GM23248 (cell line): ENCODE measurements at regions not wholly inside any gene's neighbourhood (a gene's known extent, or its start where the extent isn't known, plus 50 kb on each side); places are given as distances from the start of the nearest gene placed in this dataset.
"Not testable (repeated sequence)": the region's sequence is repeated elsewhere in the genome, so short reads cannot be mapped to it uniquely, and the experiment has no call there.

Source experiments
- DNase-seq: peaks from one replicate; pipeline ENCODE4 v3.0.0-alpha.2; 2015
- H2AFZ ChIP-seq: fragments of 200-600 bp; sonication (generic); 2 replicates; pipeline ENCODE4 v1.6.1; 2016; ENCODE audit warnings: antibody characterized with exemption
- H3F3A ChIP-seq: fragments of 200-600 bp; sonication (generic); 2 replicates; pipeline ENCODE4 v1.6.1; 2016; ENCODE audit warnings: mild to moderate bottlenecking, antibody characterized with exemption, mixed run types; ENCODE audit not compliant: insufficient read depth
- H3K27ac ChIP-seq: fragments of 200-600 bp; sonication (generic); 2 replicates; pipeline ENCODE4 v1.5.1; 2016; ENCODE audit warnings: mild to moderate bottlenecking
- H3K27me3 ChIP-seq: fragments of 200-600 bp; sonication (generic); replicated peaks from 2 replicates; pipeline ENCODE4 v1.6.1; 2016; ENCODE audit warnings: mild to moderate bottlenecking; ENCODE audit not compliant: insufficient read depth
- H3K36me3 ChIP-seq: fragments of 200-600 bp; sonication (generic); 2 replicates; pipeline ENCODE4 v1.6.1; 2016; ENCODE audit warnings: low read depth, mild to moderate bottlenecking
- H3K4me1 ChIP-seq: fragments of 200-600 bp; sonication (generic); 2 replicates; pipeline ENCODE4 v1.6.1; 2016; ENCODE audit warnings: mild to moderate bottlenecking; ENCODE audit not compliant: insufficient read depth
- H3K4me2 ChIP-seq: fragments of 200-600 bp; sonication (generic); one replicate; pipeline ENCODE4 v1.6.1; 2016; ENCODE audit warnings: mild to moderate bottlenecking; ENCODE audit not compliant: unreplicated experiment
- H3K4me3 ChIP-seq: fragments of 200-600 bp; sonication (generic); 2 replicates; pipeline ENCODE4 v1.5.1; 2016; ENCODE audit warnings: mild to moderate bottlenecking
- H3K79me2 ChIP-seq: fragments of 200-600 bp; sonication (generic); 2 replicates; pipeline ENCODE4 v1.6.1; 2016; ENCODE audit warnings: mild to moderate bottlenecking; ENCODE audit not compliant: insufficient read depth
- H3K9ac ChIP-seq: fragments of 200-600 bp; sonication (generic); 2 replicates; pipeline ENCODE4 v1.6.1; 2016; ENCODE audit warnings: mild to moderate bottlenecking
- H3K9me2 ChIP-seq: fragments of 200-600 bp; sonication (generic); 2 replicates; pipeline ENCODE4 v1.6.1; 2016; ENCODE audit warnings: mixed run types, mild to moderate bottlenecking, moderate library complexity; ENCODE audit not compliant: insufficient read depth
- H3K9me3 ChIP-seq: fragments of 200-600 bp; sonication (generic); one replicate; pipeline ENCODE4 v1.6.1; 2017; ENCODE audit warnings: low read depth
- H4K20me1 ChIP-seq: fragments of 200-600 bp; sonication (generic); 2 replicates; pipeline ENCODE4 v1.6.0; 2016; ENCODE audit not compliant: insufficient read depth
- EZH2 ChIP-seq: fragments of 200-600 bp; sonication (generic); IDR thresholded peaks from 2 replicates; pipeline ENCODE4 v1.6.1; 2018; ENCODE audit warnings: antibody characterized with exemption, mild to moderate bottlenecking; ENCODE audit not compliant: insufficient read depth, poor library complexity, severe bottlenecking
- EZH2phosphoT487 ChIP-seq: fragments of 200-600 bp; sonication (generic); IDR thresholded peaks from 2 replicates; pipeline ENCODE4 v1.6.1; 2018; ENCODE audit warnings: antibody characterized with exemption, moderate library complexity, mild to moderate bottlenecking, low read depth; ENCODE audit not compliant: insufficient read depth
- WGBS, 2 experiments: methylation state at CpG; one replicate each; pipeline ENCODE4 v1.1.6; 2015 to 2017; ENCODE audit warnings: low lambda C conversion rate in 2 of 2, low coverage in 1 of 2; ENCODE audit errors: missing lambda C conversion rate in 2 of 2; 5-methylcytosine and 5-hydroxymethylcytosine counted together
- in situ Hi-C: fragments of 300-500 bp; cut with MboI; formaldehyde crosslinking; loops from 2 replicates; pipeline ENCODE4 v1.15.0; 2020

DNA sequence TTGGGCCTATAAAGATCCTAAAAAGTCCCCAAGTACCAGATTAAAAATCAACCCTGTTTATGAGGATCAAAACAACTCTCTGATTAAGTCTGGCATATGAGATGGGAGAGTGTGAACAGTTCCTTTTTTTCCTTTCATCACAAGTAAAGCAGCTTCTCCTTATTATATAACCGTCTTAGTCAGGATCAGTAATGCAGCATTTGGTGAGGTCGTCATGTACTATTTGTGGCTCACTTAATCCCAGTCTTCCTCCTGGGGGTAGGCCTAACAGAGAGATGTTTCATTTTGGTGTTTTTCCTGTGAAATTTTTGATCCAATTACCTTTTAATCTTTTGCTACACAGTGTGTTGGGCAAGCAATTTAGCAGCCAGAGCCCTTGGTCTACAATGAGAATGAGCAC, 333.1 kb upstream of the KCNMB2 start:
- H3K9me3 ChIP-seq = no peaks in the 10 kb centered on the region
- peak; percentile 52 for DNase-seq
- in situ Hi-C loops = no loop called here
- no peak for TF ChIP-seq EZH2phosphoT487
- TF ChIP-seq EZH2 = no peak
- no peak overlapping the region for H3K4me2 ChIP-seq
- H4K20me1 ChIP-seq = no peaks in the 10 kb centered on the region
- H3K9ac ChIP-seq = no peak overlapping the region
- H3K9me2 ChIP-seq = no peaks in the 10 kb centered on the region
- H3K27me3 ChIP-seq = no peaks in the 10 kb centered on the region
- WGBS, 2 experiments = 9 to 13% methylated on average over 2 of the region's 2 CpGs
- H3K27ac ChIP-seq = 0 out of 2 replicates have a peak overlapping the region, but pooled peaks have one; percentile 19
- peaks cover 24% of the 10 kb centered on the region for H3K4me1 ChIP-seq
- H3K4me3 ChIP-seq = no peak overlapping the region
- no peaks in the 10 kb centered on the region for H3K36me3 ChIP-seq
- H2AFZ ChIP-seq = peak overlapping the region; percentile 35
- H3F3A ChIP-seq = no peaks in the 10 kb centered on the region
- no peaks in the 10 kb centered on the region for H3K79me2 ChIP-seq

GRCh38 chr3:178203650-178204049, 332.6 kb upstream of the KCNMB2 start:
- H3K4me2 ChIP-seq = no peak overlapping the region
- in situ Hi-C loops = no loop called here
- DNase-seq = peak; percentile 34
- 0 out of 2 replicates have a peak overlapping the region, but pooled peaks have one; percentile 19 for H3K27ac ChIP-seq
- H4K20me1 ChIP-seq = no peaks in the 10 kb centered on the region
- H3F3A ChIP-seq = no peaks in the 10 kb centered on the region
- H3K27me3 ChIP-seq = no peaks in the 10 kb centered on the region
- H3K9me3 ChIP-seq = no peaks in the 10 kb centered on the region
- no peak for TF ChIP-seq EZH2phosphoT487
- no peak for TF ChIP-seq EZH2
- H3K4me3 ChIP-seq = no peak overlapping the region
- no peak overlapping the region for H3K9ac ChIP-seq
- H3K79me2 ChIP-seq = no peaks in the 10 kb centered on the region
- peaks cover 19% of the 10 kb centered on the region for H3K4me1 ChIP-seq
- peak overlapping the region; percentile 35 for H2AFZ ChIP-seq
- H3K9me2 ChIP-seq = no peaks in the 10 kb centered on the region
- WGBS, 2 experiments = 78 to 88% methylated on average over 2 of the region's 2 CpGs
- no peaks in the 10 kb centered on the region for H3K36me3 ChIP-seq

GRCh38 chr3:178205740-178206139, 330.5 kb upstream of the KCNMB2 start:
- in situ Hi-C loops = no loop called here
- no peaks in the 10 kb centered on the region for H3K27me3 ChIP-seq
- peaks cover 21% of the 10 kb centered on the region for H3K4me1 ChIP-seq
- H3K9ac ChIP-seq = no peak overlapping the region
- H3K27ac ChIP-seq = no peak overlapping the region
- no peak overlapping the region for H3K4me2 ChIP-seq
- peak; percentile 25 for DNase-seq
- H3K9me3 ChIP-seq = no peaks in the 10 kb centered on the region
- WGBS, 2 experiments = 92 to 100% methylated on average over 1 of the region's 1 CpG
- H3K4me3 ChIP-seq = no peak overlapping the region
- H4K20me1 ChIP-seq = no peaks in the 10 kb centered on the region
- H3K36me3 ChIP-seq = no peaks in the 10 kb centered on the region
- H2AFZ ChIP-seq = no peak overlapping the region; the same call in 1 of the 2 replicates
- TF ChIP-seq EZH2phosphoT487 (no peak), EZH2 (no peak)
- no peaks in the 10 kb centered on the region for H3K79me2 ChIP-seq
- H3K9me2 ChIP-seq = no peaks in the 10 kb centered on the region
- H3F3A ChIP-seq = no peaks in the 10 kb centered on the region

DNA sequence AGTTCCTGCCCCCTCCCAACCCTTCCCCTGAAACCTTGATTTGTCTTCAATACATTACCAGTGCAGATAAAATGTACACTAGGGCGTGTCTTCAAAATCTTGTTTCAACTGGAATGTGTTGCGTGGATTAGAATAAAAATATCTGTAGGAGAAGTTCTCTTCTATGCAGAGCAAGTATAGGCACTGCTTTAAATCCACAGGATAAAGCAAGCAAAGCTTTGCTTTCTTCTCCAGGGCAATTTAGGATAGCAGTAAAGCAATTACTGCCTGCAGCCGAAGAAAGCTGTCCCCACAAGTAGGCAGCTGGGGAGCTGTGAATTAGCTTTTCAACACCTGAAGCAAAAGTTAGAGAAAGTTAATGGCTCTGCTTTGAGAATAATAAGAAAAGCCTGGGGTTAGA, 329.7 kb upstream of the KCNMB2 start:
- in situ Hi-C loops = no loop called here
- H3K9ac ChIP-seq = no peak overlapping the region
- H3K9me3 ChIP-seq = no peaks in the 10 kb centered on the region
- no peaks in the 10 kb centered on the region for H3K27me3 ChIP-seq
- no peaks in the 10 kb centered on the region for H3K9me2 ChIP-seq
- H2AFZ ChIP-seq = no peak overlapping the region
- peaks cover 28% of the 10 kb centered on the region for H3K4me1 ChIP-seq
- no peak overlapping the region for H3K4me2 ChIP-seq
- WGBS, 2 experiments = 99% methylated on average over 3 of the region's 3 CpGs
- DNase-seq = no peak
- H3K27ac ChIP-seq = no peak overlapping the region
- H3K4me3 ChIP-seq = no peak overlapping the region
- no peaks in the 10 kb centered on the region for H3K36me3 ChIP-seq
- no peaks in the 10 kb centered on the region for H3F3A ChIP-seq
- TF ChIP-seq EZH2 (no peak), EZH2phosphoT487 (no peak)
- no peaks in the 10 kb centered on the region for H3K79me2 ChIP-seq
- H4K20me1 ChIP-seq = no peaks in the 10 kb centered on the region

DNA sequence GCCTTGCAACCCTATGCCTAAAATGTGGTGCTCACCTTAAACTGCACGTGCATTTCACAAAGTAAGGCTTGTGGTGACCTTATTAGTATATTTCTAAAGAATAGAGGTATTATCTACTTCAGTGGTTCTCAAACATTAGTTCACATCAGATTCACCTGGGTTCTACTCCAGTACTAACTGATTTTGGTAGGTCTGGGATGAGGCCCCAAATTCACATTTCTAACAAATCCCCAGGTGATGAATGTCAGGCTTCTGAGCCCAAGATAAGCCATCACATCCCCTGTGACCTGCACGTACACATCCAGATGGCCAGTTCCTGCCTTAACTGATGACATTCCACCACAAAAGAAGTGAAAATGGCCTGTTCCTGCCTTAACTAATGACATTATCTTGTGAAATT, 329.1 kb upstream of the KCNMB2 start:
- H3K9me2 ChIP-seq, H3K4me2 ChIP-seq, in situ Hi-C loops, H3K36me3 ChIP-seq, H3K27ac ChIP-seq, H2AFZ ChIP-seq, H3K27me3 ChIP-seq, H3F3A ChIP-seq, H3K79me2 ChIP-seq, H3K9me3 ChIP-seq, H4K20me1 ChIP-seq, DNase-seq, H3K9ac ChIP-seq, H3K4me3 ChIP-seq: not testable (repeated sequence)
- 94 to 95% methylated on average over 2 of the region's 2 CpGs for WGBS, 2 experiments
- peaks cover 28% of the 10 kb centered on the region for H3K4me1 ChIP-seq

DNA sequence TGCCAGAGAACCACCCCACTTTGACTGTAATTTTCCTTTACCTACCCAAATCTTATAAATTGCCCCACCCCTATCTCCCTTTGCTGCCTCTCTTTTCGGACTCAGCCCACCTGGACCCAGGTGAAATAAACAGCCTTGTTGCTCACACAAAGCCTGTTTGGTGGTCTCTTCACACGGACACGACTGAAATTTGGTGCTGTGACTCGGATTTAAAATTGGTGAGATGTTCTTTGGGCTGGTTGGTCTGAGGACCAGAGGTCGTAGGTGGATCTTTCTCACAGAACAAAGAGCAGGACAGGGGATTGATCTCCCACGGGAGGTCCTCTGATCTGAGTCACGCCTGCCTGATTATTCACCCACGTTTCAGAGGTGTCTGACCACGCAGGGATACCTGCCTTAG, 328.6 kb upstream of the KCNMB2 start:
- H3K36me3 ChIP-seq, H3K9me3 ChIP-seq, H3K4me3 ChIP-seq, in situ Hi-C loops, DNase-seq, H2AFZ ChIP-seq, H3K27ac ChIP-seq, H3K27me3 ChIP-seq, H3K79me2 ChIP-seq, H3K9me2 ChIP-seq, H4K20me1 ChIP-seq, H3K4me2 ChIP-seq, H3K9ac ChIP-seq, H3F3A ChIP-seq: not testable (repeated sequence)
- 82 to 84% methylated on average over 9 of the region's 9 CpGs for WGBS, 2 experiments
- H3K4me1 ChIP-seq = peaks cover 28% of the 10 kb centered on the region

DNA sequence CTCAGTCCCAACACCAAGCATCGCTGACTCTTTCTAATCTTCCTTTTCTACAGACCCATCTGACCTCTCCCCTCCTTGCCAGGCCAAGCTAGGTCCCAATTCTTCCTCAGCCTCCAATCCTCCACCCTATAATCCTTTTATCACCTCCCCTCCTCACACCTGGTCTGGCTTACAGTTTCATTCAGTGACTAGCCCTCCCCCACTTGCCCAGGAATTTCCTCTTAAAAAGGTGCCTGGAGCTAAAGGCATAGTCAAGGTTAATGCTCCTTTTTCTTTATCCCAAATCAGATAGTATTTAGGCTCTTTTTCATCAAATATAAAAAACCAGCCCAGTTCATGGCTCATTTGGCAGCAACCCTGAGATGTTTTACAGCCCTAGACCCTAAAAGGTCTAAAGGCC, 327.1 kb upstream of the KCNMB2 start:
- H3F3A ChIP-seq, H3K9me3 ChIP-seq, H4K20me1 ChIP-seq, H3K27ac ChIP-seq, in situ Hi-C loops, DNase-seq, H3K9me2 ChIP-seq, H3K27me3 ChIP-seq, H2AFZ ChIP-seq, H3K79me2 ChIP-seq, H3K4me2 ChIP-seq, H3K36me3 ChIP-seq, H3K9ac ChIP-seq, H3K4me3 ChIP-seq: not testable (repeated sequence)
- peaks cover 20% of the 10 kb centered on the region for H3K4me1 ChIP-seq
- 96 to 100% methylated on average over 1 of the region's 1 CpG for WGBS, 2 experiments
